ENCODE measurements at regions not wholly inside any gene's neighbourhood (a gene's known extent, or its start where the extent isn't known, plus 50 kb on each side); places are given as distances from the start of the nearest gene placed in this dataset.

DNA sequence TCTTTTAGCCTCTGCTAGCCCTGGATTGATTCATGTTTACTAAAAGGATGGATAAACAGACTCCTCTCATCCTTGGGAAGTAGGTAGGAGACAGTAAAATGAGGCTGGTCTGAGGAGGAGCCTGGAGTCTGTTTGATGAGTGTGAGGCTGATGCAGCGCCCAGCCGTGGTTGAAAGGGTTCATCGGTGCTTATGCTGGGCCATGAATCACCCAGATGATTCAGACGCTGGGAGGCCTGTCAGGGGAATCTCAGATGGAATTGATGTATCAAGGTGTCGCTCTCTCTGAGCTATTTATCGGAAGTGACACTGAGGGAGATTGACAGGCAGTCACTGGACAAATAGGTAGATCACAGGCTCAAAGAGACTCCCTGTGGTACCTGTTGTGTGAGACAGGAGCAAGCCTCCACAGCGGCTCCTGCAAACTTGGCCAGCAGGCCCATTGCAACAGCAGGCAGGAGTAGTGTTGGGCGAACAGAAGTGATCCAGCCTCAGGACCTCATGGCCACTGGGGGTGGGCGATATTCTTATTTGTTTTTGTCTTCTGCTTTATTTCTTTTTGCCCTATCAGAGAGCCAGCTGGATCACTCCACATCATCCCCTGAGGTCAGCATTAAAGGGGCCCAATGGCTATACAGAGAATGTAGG, 109.9 kb upstream of the CADM1 start:
- Histone ChIP-seq H3K27ac (no peak overlapping the region), H3K4me2 (no peak overlapping the region), H3K9me3 (no peaks in the 10 kb centered on the region), H3K4me3 (no peak overlapping the region), H3K4me1 (0 out of 3 replicates have a peak, but pooled peaks cover 8% of the 10 kb centered on the region)
- 34% methylated on average over 9 of the region's 9 CpGs for WGBS (ENCODE audit: missing lambda C conversion rate)
- ATAC-seq (peak; percentile 97 to 99), DNase-seq (ENCODE audit: low read depth in 1 of 2, low spot score in 1 of 2) (peak; percentile 30 to 42), FAIRE-seq (no peak)
- TF ChIP-seq SMC3 (IDR thresholded peaks at IDR 0.05) (no peak), GATA3 (IDR thresholded peaks at IDR 0.05; ENCODE audit: borderline replicate concordance) (no peak), JUNB (IDR thresholded peaks at IDR 0.05) (0 out of 2 replicates have a peak, but pooled peaks have one; percentile 22), FOSL2 (IDR thresholded peaks at IDR 0.05) (0 out of 2 replicates have a peak, but pooled peaks have one; percentile 29), FOSL2 (CRISPR knock-in tag; IDR thresholded peaks at IDR 0.05) (peak; percentile 35; the same call in 1 of the 2 replicates), RFX5 (IDR thresholded peaks at IDR 0.05) (no peak), ZC3H11A (IDR thresholded peaks at IDR 0.05) (no peak), KDM1A (IDR thresholded peaks at IDR 0.05; ENCODE audit: low read depth) (no peak), RAD21 (conservative IDR thresholded peaks at IDR 0.05 in 1 of 2, IDR thresholded peaks at IDR 0.05 in 1 of 2) (0 out of 5 replicates have a peak, but pooled peaks of 1 of the 2 experiments have one; percentile 21)
- TF ChIP-seq, protein P1, sequence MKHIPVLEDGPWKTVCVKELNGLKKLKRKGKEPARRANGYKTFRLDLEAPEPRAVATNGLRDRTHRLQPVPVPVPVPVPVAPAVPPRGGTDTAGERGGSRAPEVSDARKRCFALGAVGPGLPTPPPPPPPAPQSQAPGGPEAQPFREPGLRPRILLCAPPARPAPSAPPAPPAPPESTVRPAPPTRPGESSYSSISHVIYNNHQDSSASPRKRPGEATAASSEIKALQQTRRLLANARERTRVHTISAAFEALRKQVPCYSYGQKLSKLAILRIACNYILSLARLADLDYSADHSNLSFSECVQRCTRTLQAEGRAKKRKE (CRISPR knock-in tag; IDR thresholded peaks at IDR 0.05; ENCODE audit: low read depth): no peak
- ChIA-PET CTCF (no interaction called here), POLR2A (no interaction called here)

DNA sequence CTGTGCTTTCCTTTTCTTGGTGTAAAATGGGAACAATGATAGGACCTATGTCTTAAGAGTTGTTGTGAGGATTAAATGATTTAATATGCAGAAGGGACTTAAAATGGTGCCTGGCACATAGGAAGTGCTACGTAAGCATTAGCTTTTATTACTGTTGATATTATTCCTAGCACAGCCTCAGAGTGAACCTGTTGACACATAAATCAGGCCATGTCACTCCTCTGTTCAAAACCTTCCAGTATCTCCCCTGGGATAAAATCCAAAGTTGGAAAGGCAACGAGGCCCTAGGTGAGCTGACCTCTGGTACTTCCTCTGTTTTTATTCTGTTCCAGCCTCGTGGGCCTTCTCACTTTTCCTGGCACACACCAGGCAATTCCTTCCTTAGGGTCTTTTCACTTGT, 108.8 kb upstream of the CADM1 start:
- POLR2A ChIA-PET: no interaction called here
- Histone ChIP-seq H3K4me1 (0 out of 3 replicates have a peak, but pooled peaks cover 8% of the 10 kb centered on the region), H3K27ac (no peak overlapping the region), H3K9me3 (no peaks in the 10 kb centered on the region), H3K4me2 (no peak overlapping the region), H3K4me3 (no peak overlapping the region)
- TF ChIP-seq ZC3H11A (IDR thresholded peaks at IDR 0.05): no peak
- TF ChIP-seq JUN (IDR thresholded peaks at IDR 0.05): no peak
- no peak for TF ChIP-seq PHF8 (IDR thresholded peaks at IDR 0.05; ENCODE audit: borderline replicate concordance, low read depth)
- TF ChIP-seq ESRRA (IDR thresholded peaks at IDR 0.05; ENCODE audit: borderline replicate concordance, low read length): no peak
- TF ChIP-seq MAFK (IDR thresholded peaks at IDR 0.05; ENCODE audit: partially characterized antibody): no peak
- TF ChIP-seq TFCP2L1 (CRISPR knock-in tag; IDR thresholded peaks at IDR 0.05): no peak
- TF ChIP-seq CEBPB (IDR thresholded peaks at IDR 0.05): no peak
- TF ChIP-seq GATA3 (IDR thresholded peaks at IDR 0.05; ENCODE audit: borderline replicate concordance): no peak
- TF ChIP-seq, protein P2, sequence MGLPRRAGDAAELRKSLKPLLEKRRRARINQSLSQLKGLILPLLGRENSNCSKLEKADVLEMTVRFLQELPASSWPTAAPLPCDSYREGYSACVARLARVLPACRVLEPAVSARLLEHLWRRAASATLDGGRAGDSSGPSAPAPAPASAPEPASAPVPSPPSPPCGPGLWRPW (IDR thresholded peaks at IDR 0.05): no peak
- DNase-seq (ENCODE audit: low read depth in 1 of 2, low spot score in 1 of 2): no peak
- no peak for FAIRE-seq
- ATAC-seq: no peak
- 52% methylated on average over 3 of the region's 3 CpGs for WGBS (ENCODE audit: missing lambda C conversion rate)
- CTCF ChIA-PET: no interaction called here

DNA sequence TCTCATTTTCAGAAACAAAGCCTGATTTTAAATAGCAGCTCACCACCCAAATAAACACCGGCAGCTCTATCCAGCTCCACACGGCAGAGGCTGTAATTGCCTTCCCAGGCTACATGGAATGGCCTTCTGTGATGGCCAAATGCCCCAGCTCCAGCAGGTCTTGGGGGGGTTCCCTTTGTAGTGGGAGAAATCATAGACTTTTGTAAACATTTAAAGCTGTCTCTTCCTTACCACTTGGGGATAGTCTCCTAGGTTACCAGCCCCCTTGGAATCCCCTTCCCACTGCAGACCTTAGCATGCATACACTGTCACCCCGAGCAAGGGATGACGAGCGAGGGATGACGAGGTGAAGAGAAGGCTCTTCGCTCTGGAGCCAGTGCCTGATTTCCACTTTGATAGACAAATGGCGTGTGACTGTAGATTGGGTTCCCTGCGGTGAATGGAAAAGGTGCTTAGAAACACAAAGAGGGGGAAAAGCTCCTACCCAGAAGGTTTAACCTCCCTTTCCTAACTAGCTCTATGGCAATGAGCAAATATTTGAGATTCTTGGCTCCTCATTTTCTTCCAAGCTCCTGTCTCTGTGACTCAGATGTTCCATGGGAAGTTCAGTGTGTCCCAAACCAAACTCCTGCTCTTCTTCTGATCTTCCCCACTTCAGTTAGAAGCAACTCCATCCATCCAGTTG, 108.0 kb upstream of the CADM1 start:
- WGBS (ENCODE audit: missing lambda C conversion rate): 92% methylated on average over 9 of the region's 9 CpGs
- DNase-seq (ENCODE audit: low read depth in 1 of 2, low spot score in 1 of 2): no peak
- H3K9me3 ChIP-seq: no peaks in the 10 kb centered on the region
- ChIA-PET POLR2A (no interaction called here), CTCF (interaction anchor here (1.9 kb wide), 1 partner anchor 12 kb away, joined by 7 read pairs; no protein-coding TSS in a partner anchor)
- H3K27ac ChIP-seq: no peak overlapping the region
- ATAC-seq: no peak
- H3K4me1 ChIP-seq: 0 out of 3 replicates have a peak, but pooled peaks cover 8% of the 10 kb centered on the region
- no peak overlapping the region for H3K4me2 ChIP-seq
- TF ChIP-seq FOXS1 (CRISPR knock-in tag; IDR thresholded peaks at IDR 0.05) (no peak), HOXB5 (CRISPR knock-in tag; IDR thresholded peaks at IDR 0.05) (no peak), JUNB (IDR thresholded peaks at IDR 0.05) (no peak), RCOR1 (IDR thresholded peaks at IDR 0.05; ENCODE audit: low read depth, low read length) (no peak), SREBF2 (IDR thresholded peaks at IDR 0.05) (no peak), CHD4 (IDR thresholded peaks at IDR 0.05; ENCODE audit: borderline replicate concordance) (no peak), HEYL (CRISPR knock-in tag; IDR thresholded peaks at IDR 0.05) (no peak), EHMT2 (IDR thresholded peaks at IDR 0.05; ENCODE audit: low read depth) (no peak)
- no peak for FAIRE-seq
- H3K4me3 ChIP-seq: no peak overlapping the region
